Right atrium auricular region (tissue), 2 donors: ENCODE measurements at regions not wholly inside any gene's neighbourhood (a gene's known extent, or its start where the extent isn't known, plus 50 kb on each side); places are given as distances from the start of the nearest gene placed in this dataset.

ENCODE experiments used
- DNase-seq: peaks from one replicate; pipeline ENCODE4 v3.0.0-alpha.2; 2019; ENCODE audit warnings: low spot score
- H3K27ac ChIP-seq, 2 donors: fragments of 200-600 bp; sonication (generic); 1 replicate in 1 of 2; 2 replicates in 1 of 2; pipeline ENCODE4 v1.5.1; 2016 to 2019
- H3K27me3 ChIP-seq, 2 donors: fragments of 200-600 bp; sonication (generic); one replicate each; pipeline versions ENCODE4 v1.5.1 to v1.6.0; 2017 to 2019
- H3K36me3 ChIP-seq: fragments of 200-600 bp; sonication (generic); one replicate; pipeline ENCODE4 v1.5.1; 2016
- H3K4me1 ChIP-seq, 2 donors: fragments of 200-600 bp; sonication (generic); one replicate each; pipeline versions ENCODE4 v1.5.1 to v1.6.0; 2017 to 2019
- H3K4me3 ChIP-seq, 2 donors: fragments of 200-600 bp; sonication (generic); 1 replicate in 1 of 2; 2 replicates in 1 of 2; pipeline ENCODE4 v1.5.1; 2017 to 2019; ENCODE audit warnings: mild to moderate bottlenecking in 1 of 2, moderate library complexity in 1 of 2
- H3K9me3 ChIP-seq, 2 donors: fragments of 200-600 bp; sonication (generic); one replicate each; pipeline ENCODE4 v1.5.1; 2019
- CTCF ChIP-seq, 2 donors: fragments of 200-600 bp; sonication (generic); IDR thresholded peaks; one replicate each; pipeline ENCODE4 v1.5.1; 2019; ENCODE audit warnings: antibody characterized with exemption in 2 of 2

GRCh38 chr11:33454264-33454663 lies 197.1 kb downstream of the HIPK3 start:
- Histone ChIP-seq H3K27ac (no peak overlapping the region), H3K4me1 (no peaks in the 10 kb centered on the region), H3K36me3 (no peaks in the 10 kb centered on the region), H3K4me3 (no peak overlapping the region), H3K9me3 (no peaks in the 10 kb centered on the region), H3K27me3 (no peaks in the 10 kb centered on the region)
- no peak for DNase-seq
- no peak for TF ChIP-seq CTCF (IDR thresholded peaks at IDR 0.05)

- no peak for DNase-seq
- Histone ChIP-seq H3K9me3 (no peaks in the 10 kb centered on the region), H3K36me3 (no peaks in the 10 kb centered on the region), H3K27ac (no peak overlapping the region), H3K4me1 (no peaks in the 10 kb centered on the region), H3K27me3 (no peaks in the 10 kb centered on the region), H3K4me3 (no peak overlapping the region)
- no peak for TF ChIP-seq CTCF (IDR thresholded peaks at IDR 0.05)
These were observed 195.8 kb downstream of the HIPK3 start for GRCh38 chr11:33452836-33453624.

GRCh38 chr11:33451364-33451763 lies 194.2 kb downstream of the HIPK3 start:
- Histone ChIP-seq H3K4me3 (no peak overlapping the region), H3K4me1 (no peaks in the 10 kb centered on the region), H3K27ac (no peak overlapping the region), H3K36me3 (no peaks in the 10 kb centered on the region), H3K27me3 (no peaks in the 10 kb centered on the region), H3K9me3 (no peaks in the 10 kb centered on the region)
- no peak for DNase-seq
- no peak for TF ChIP-seq CTCF (IDR thresholded peaks at IDR 0.05)

DNA sequence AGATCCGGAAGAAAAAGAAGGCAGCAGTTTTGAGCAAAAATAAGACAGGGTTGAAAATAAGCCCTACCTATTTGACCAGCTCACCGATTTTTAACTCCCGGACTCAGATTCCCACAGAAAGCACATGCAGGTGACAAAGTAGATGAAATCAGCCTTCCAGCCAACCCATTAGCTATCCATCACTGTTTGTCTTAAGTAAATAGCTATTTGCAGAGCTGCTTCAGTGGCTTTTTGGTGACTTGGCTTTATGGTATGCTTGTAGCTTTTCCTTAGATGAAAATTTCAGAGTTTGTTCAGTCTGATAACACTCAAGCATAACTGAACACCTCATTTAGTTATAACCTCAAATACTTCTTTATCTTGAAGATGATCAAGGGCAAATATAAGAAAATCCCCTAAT lies 192.6 kb downstream of the HIPK3 start:
- Histone ChIP-seq H3K36me3 (no peaks in the 10 kb centered on the region), H3K27ac (no peak overlapping the region), H3K4me3 (no peak overlapping the region), H3K4me1 (no peaks in the 10 kb centered on the region), H3K9me3 (no peaks in the 10 kb centered on the region), H3K27me3 (no peaks in the 10 kb centered on the region)
- no peak for DNase-seq
- no peak for TF ChIP-seq CTCF (IDR thresholded peaks at IDR 0.05)

GRCh38 chr11:33448461-33449130 lies 191.4 kb downstream of the HIPK3 start:
- no peaks in the 10 kb centered on the region for H3K36me3 ChIP-seq
- H3K4me3 ChIP-seq = no peak overlapping the region
- no peaks in the 10 kb centered on the region for H3K27me3 ChIP-seq
- DNase-seq = no peak
- no peak overlapping the region for H3K27ac ChIP-seq
- TF ChIP-seq CTCF (IDR thresholded peaks at IDR 0.05) = no peak
- H3K9me3 ChIP-seq = no peaks in the 10 kb centered on the region
- H3K4me1 ChIP-seq = no peaks in the 10 kb centered on the region
